H9 (cell line): ENCODE measurements at regions not wholly inside any gene's neighbourhood (a gene's known extent, or its start where the extent isn't known, plus 50 kb on each side); places are given as distances from the start of the nearest gene placed in this dataset.

Experiments
- DNase-seq: peaks from one replicate; pipeline ENCODE4 v3.0.0-alpha.2; 2017
- H2AFZ ChIP-seq: one replicate; pipeline ENCODE4 v1.6.1; 2013; ENCODE audit warnings: mild to moderate bottlenecking, low read length, control low read depth, moderate library complexity
- H2AK5ac ChIP-seq: 2 replicates; pipeline ENCODE4 v1.6.1; 2013; ENCODE audit warnings: low read length, control low read depth, mixed read lengths; ENCODE audit not compliant: insufficient read length
- H2BK120ac ChIP-seq: one replicate; pipeline ENCODE4 v1.6.1; 2013; ENCODE audit warnings: low read depth, mild to moderate bottlenecking, low read length, control low read depth, inconsistent platforms; ENCODE audit not compliant: poor library complexity, severe bottlenecking
- H2BK12ac ChIP-seq: 2 replicates; pipeline ENCODE4 v1.6.1; 2013; ENCODE audit warnings: low read length, control low read depth, mixed read lengths, low read depth; ENCODE audit not compliant: insufficient read length
- H2BK15ac ChIP-seq: 2 replicates; pipeline ENCODE4 v1.6.1; 2013; ENCODE audit warnings: low read depth, low read length, control low read depth
- H2BK20ac ChIP-seq: one replicate; pipeline ENCODE4 v1.6.1; 2013; ENCODE audit warnings: low read depth, mild to moderate bottlenecking, low read length, control low read depth, inconsistent platforms; ENCODE audit not compliant: poor library complexity, severe bottlenecking
- H2BK5ac ChIP-seq: 2 replicates; pipeline ENCODE4 v1.6.1; 2013; ENCODE audit warnings: low read length, control low read depth, mixed read lengths; ENCODE audit not compliant: insufficient read length
- H3K14ac ChIP-seq: 2 replicates; pipeline ENCODE4 v1.6.1; 2013; ENCODE audit warnings: low read length, control low read depth; ENCODE audit not compliant: insufficient read depth
- H3K18ac ChIP-seq: 2 replicates; pipeline ENCODE4 v1.6.1; 2013; ENCODE audit warnings: low read depth, mild to moderate bottlenecking, mixed read lengths, low read length, control low read depth; ENCODE audit not compliant: insufficient read length
- H3K23ac ChIP-seq: 2 replicates; pipeline ENCODE4 v1.6.1; 2013; ENCODE audit warnings: low read length, control low read depth, mixed read lengths, low read depth; ENCODE audit not compliant: insufficient read length
- H3K23me2 ChIP-seq: 2 replicates; pipeline ENCODE4 v1.6.1; 2013; ENCODE audit warnings: low read depth, mild to moderate bottlenecking, mixed read lengths, low read length, control low read depth; ENCODE audit not compliant: insufficient read length, poor library complexity, severe bottlenecking
- H3K27ac ChIP-seq: 2 replicates; pipeline ENCODE4 v1.5.1; 2013; ENCODE audit warnings: low read length, control low read depth, mixed read lengths, low read depth; ENCODE audit not compliant: insufficient read length
- H3K27me3 ChIP-seq: 2 replicates; pipeline ENCODE4 v1.6.1; 2013; ENCODE audit warnings: low read length, control low read depth, inconsistent platforms; ENCODE audit not compliant: insufficient read depth
- H3K4ac ChIP-seq: 2 replicates; pipeline ENCODE4 v1.6.1; 2013; ENCODE audit warnings: low read depth, mild to moderate bottlenecking, control low read depth, inconsistent platforms, low read length, moderate library complexity
- H3K4me1 ChIP-seq: 2 replicates; pipeline ENCODE4 v1.6.1; 2013; ENCODE audit warnings: low read length, control low read depth, inconsistent platforms; ENCODE audit not compliant: insufficient read depth
- H3K4me2 ChIP-seq: 2 replicates; pipeline ENCODE4 v1.6.1; 2013; ENCODE audit warnings: low read length, control low read depth, mixed read lengths; ENCODE audit not compliant: insufficient read length, insufficient read depth
- H3K56ac ChIP-seq: 2 replicates; pipeline ENCODE4 v1.6.1; 2013; ENCODE audit warnings: low read depth, mild to moderate bottlenecking, mixed read lengths, low read length, control low read depth; ENCODE audit not compliant: insufficient read length
- H3K79me1 ChIP-seq: 2 replicates; pipeline ENCODE4 v1.6.1; 2013; ENCODE audit warnings: low read depth, mild to moderate bottlenecking, moderate library complexity, low read length, control low read depth, inconsistent platforms; ENCODE audit not compliant: insufficient read depth, poor library complexity, severe bottlenecking
- H3K79me2 ChIP-seq: 2 replicates; pipeline ENCODE4 v1.6.1; 2013; ENCODE audit warnings: low read length, control low read depth, inconsistent platforms; ENCODE audit not compliant: insufficient read depth
- H3K9ac ChIP-seq: 2 replicates; pipeline ENCODE4 v1.6.1; 2013; ENCODE audit warnings: low read length, control low read depth, mixed read lengths; ENCODE audit not compliant: insufficient read length; ENCODE audit errors: extremely low read depth
- H3K9me3 ChIP-seq: one replicate; pipeline ENCODE4 v1.6.1; 2013; ENCODE audit warnings: low read depth, low read length, inconsistent platforms; ENCODE audit not compliant: control insufficient read depth
- H3T11ph ChIP-seq: one replicate; pipeline ENCODE4 v1.6.1; 2013; ENCODE audit warnings: mild to moderate bottlenecking, low read length, control low read depth, inconsistent platforms
- H4K20me1 ChIP-seq: one replicate; pipeline ENCODE4 v1.6.1; 2013; ENCODE audit not compliant: control insufficient read depth, insufficient read length, insufficient read depth
- H4K5ac ChIP-seq: 2 replicates; pipeline ENCODE4 v1.6.1; 2013; ENCODE audit warnings: low read depth, mild to moderate bottlenecking, mixed read lengths, low read length, control low read depth; ENCODE audit not compliant: insufficient read length
- H4K8ac ChIP-seq: replicated peaks from 2 replicates; pipeline ENCODE4 v1.6.1; 2013; ENCODE audit warnings: low read length, control low read depth, mixed read lengths, low read depth; ENCODE audit not compliant: insufficient read length
- H4K91ac ChIP-seq: 2 replicates; pipeline ENCODE4 v1.6.1; 2013; ENCODE audit warnings: low read depth, mild to moderate bottlenecking, moderate library complexity, mixed read lengths, low read length, control low read depth; ENCODE audit not compliant: insufficient read length
- H3K27ac Mint-ChIP-seq, 3 experiments: 2 replicates in 2 of 3; 3 replicates in 1 of 3; pipeline ENCODE4 v1.8.0; 2020 to 2021; ENCODE audit warnings: mixed read lengths in 3 of 3, mild to moderate bottlenecking in 1 of 3, moderate library complexity in 1 of 3
- H3K27me3 Mint-ChIP-seq: 2 replicates; pipeline ENCODE4 v1.8.0; 2021; ENCODE audit warnings: low read depth, mild to moderate bottlenecking, moderate library complexity, mixed read lengths
- H3K36me3 Mint-ChIP-seq, 3 experiments: 2 replicates in 2 of 3; 3 replicates in 1 of 3; pipeline ENCODE4 v1.8.0; 2020 to 2021; ENCODE audit warnings: low read depth in 3 of 3, mixed read lengths in 3 of 3; ENCODE audit not compliant: insufficient read depth in 1 of 3
- H3K4me1 Mint-ChIP-seq, 2 experiments: 2 replicates each; pipeline ENCODE4 v1.8.0; 2020; ENCODE audit warnings: mixed read lengths in 2 of 2
- H3K4me3 Mint-ChIP-seq, 2 experiments: 2 replicates in 1 of 2; 3 replicates in 1 of 2; pipeline ENCODE4 v1.8.0; 2020 to 2021; ENCODE audit warnings: mild to moderate bottlenecking in 2 of 2, mixed read lengths in 2 of 2, moderate library complexity in 1 of 2
- H3K9me3 Mint-ChIP-seq, 2 experiments: 2 replicates in 1 of 2; 3 replicates in 1 of 2; pipeline ENCODE4 v1.8.0; 2020; ENCODE audit warnings: mild to moderate bottlenecking in 2 of 2, mixed read lengths in 2 of 2, moderate library complexity in 1 of 2
- TF ChIP-seq, protein P1 (sequence below): fragments of 200-600 bp; sonication (generic); conservative IDR thresholded peaks from 3 replicates; pipeline ENCODE4 v1.8.0; 2021; ENCODE audit warnings: antibody characterized with exemption, mild to moderate bottlenecking

GRCh38 chr1:215345208-215345607, 221.9 kb upstream of the KCTD3 start:
- Histone ChIP-seq H2BK120ac (no peak overlapping the region), H3K4me1 (no peaks in the 10 kb centered on the region), H3T11ph (no peak overlapping the region), H4K91ac (no peak overlapping the region), H3K27me3 (no peaks in the 10 kb centered on the region), H2BK5ac (no peak overlapping the region), H3K56ac (no peak overlapping the region), H3K27ac (no peak overlapping the region), H3K18ac (no peak overlapping the region), H3K4me2 (no peak overlapping the region), H2BK15ac (no peak overlapping the region), H3K9ac (no peak overlapping the region), H4K8ac (no peak overlapping the region), H2AK5ac (no peak overlapping the region), H3K79me2 (no peaks in the 10 kb centered on the region), H2BK12ac (no peak overlapping the region), H2BK20ac (no peak overlapping the region), H3K14ac (no peak overlapping the region), H3K79me1 (no peaks in the 10 kb centered on the region), H3K9me3 (no peaks in the 10 kb centered on the region), H3K4ac (no peak overlapping the region), H4K5ac (no peak overlapping the region), H2AFZ (no peak overlapping the region), H3K23ac (no peak overlapping the region), H4K20me1 (no peaks in the 10 kb centered on the region), H3K23me2 (no peaks in the 10 kb centered on the region)
- DNase-seq: no peak
- no peaks in the 10 kb centered on the region for H3K9me3 Mint-ChIP-seq
- H3K36me3 Mint-ChIP-seq: no peaks in the 10 kb centered on the region
- H3K4me1 Mint-ChIP-seq: no peaks in the 10 kb centered on the region
- TF ChIP-seq, protein P1, sequence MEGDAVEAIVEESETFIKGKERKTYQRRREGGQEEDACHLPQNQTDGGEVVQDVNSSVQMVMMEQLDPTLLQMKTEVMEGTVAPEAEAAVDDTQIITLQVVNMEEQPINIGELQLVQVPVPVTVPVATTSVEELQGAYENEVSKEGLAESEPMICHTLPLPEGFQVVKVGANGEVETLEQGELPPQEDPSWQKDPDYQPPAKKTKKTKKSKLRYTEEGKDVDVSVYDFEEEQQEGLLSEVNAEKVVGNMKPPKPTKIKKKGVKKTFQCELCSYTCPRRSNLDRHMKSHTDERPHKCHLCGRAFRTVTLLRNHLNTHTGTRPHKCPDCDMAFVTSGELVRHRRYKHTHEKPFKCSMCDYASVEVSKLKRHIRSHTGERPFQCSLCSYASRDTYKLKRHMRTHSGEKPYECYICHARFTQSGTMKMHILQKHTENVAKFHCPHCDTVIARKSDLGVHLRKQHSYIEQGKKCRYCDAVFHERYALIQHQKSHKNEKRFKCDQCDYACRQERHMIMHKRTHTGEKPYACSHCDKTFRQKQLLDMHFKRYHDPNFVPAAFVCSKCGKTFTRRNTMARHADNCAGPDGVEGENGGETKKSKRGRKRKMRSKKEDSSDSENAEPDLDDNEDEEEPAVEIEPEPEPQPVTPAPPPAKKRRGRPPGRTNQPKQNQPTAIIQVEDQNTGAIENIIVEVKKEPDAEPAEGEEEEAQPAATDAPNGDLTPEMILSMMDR: no peak
- no peaks in the 10 kb centered on the region for H3K27me3 Mint-ChIP-seq
- H3K27ac Mint-ChIP-seq: no peak overlapping the region
- no peak overlapping the region for H3K4me3 Mint-ChIP-seq
